NT2/D1 (cell line): ENCODE measurements at regions not wholly inside any gene's neighbourhood (a gene's known extent, or its start where the extent isn't known, plus 50 kb on each side); places are given as distances from the start of the nearest gene placed in this dataset.

Source experiments
- SUZ12 ChIP-seq: IDR thresholded peaks from 2 replicates; pipeline ENCODE4 v1.6.1; 2011; ENCODE audit not compliant: insufficient read length, insufficient read depth; ENCODE audit errors: extremely low read depth
- ZNF274 ChIP-seq: IDR thresholded peaks from 2 replicates; pipeline ENCODE4 v1.6.1; 2011; ENCODE audit warnings: mild to moderate bottlenecking, low read depth, low read length

DNA sequence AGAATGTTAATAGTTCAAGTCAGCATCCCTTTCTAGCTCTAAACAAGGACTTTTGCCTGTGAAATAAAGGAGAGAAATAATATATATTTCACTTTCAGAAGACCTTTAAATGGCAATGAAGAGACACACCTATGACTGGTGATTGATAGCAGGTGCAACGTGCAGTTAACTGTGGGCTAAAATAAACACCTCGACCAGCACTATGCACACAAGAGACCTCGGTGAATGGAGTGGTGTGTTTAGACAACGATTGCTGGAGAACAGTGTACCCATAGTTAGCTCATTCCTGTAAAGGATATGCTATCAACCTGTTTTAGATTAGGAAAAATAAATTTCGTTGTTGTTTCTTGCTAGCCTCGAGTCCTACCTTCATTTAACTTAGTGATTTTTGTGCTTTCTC is 143.4 kb downstream of the NR4A2 start:
- no peak for TF ChIP-seq ZNF274
- TF ChIP-seq SUZ12: no peak
